H9 (cell line): ENCODE measurements at regions not wholly inside any gene's neighbourhood (a gene's known extent, or its start where the extent isn't known, plus 50 kb on each side); places are given as distances from the start of the nearest gene placed in this dataset.

ENCODE experiments used
- DNase-seq: peaks from one replicate; pipeline ENCODE4 v3.0.0-alpha.2; 2017
- H2AFZ ChIP-seq: one replicate; pipeline ENCODE4 v1.6.1; 2013; ENCODE audit warnings: mild to moderate bottlenecking, low read length, control low read depth, moderate library complexity
- H2AK5ac ChIP-seq: 2 replicates; pipeline ENCODE4 v1.6.1; 2013; ENCODE audit warnings: low read length, control low read depth, mixed read lengths; ENCODE audit not compliant: insufficient read length
- H2BK120ac ChIP-seq: one replicate; pipeline ENCODE4 v1.6.1; 2013; ENCODE audit warnings: low read depth, mild to moderate bottlenecking, low read length, control low read depth, inconsistent platforms; ENCODE audit not compliant: poor library complexity, severe bottlenecking
- H2BK12ac ChIP-seq: 2 replicates; pipeline ENCODE4 v1.6.1; 2013; ENCODE audit warnings: low read length, control low read depth, mixed read lengths, low read depth; ENCODE audit not compliant: insufficient read length
- H2BK15ac ChIP-seq: 2 replicates; pipeline ENCODE4 v1.6.1; 2013; ENCODE audit warnings: low read depth, low read length, control low read depth
- H2BK20ac ChIP-seq: one replicate; pipeline ENCODE4 v1.6.1; 2013; ENCODE audit warnings: low read depth, mild to moderate bottlenecking, low read length, control low read depth, inconsistent platforms; ENCODE audit not compliant: poor library complexity, severe bottlenecking
- H2BK5ac ChIP-seq: 2 replicates; pipeline ENCODE4 v1.6.1; 2013; ENCODE audit warnings: low read length, control low read depth, mixed read lengths; ENCODE audit not compliant: insufficient read length
- H3K14ac ChIP-seq: 2 replicates; pipeline ENCODE4 v1.6.1; 2013; ENCODE audit warnings: low read length, control low read depth; ENCODE audit not compliant: insufficient read depth
- H3K18ac ChIP-seq: 2 replicates; pipeline ENCODE4 v1.6.1; 2013; ENCODE audit warnings: low read depth, mild to moderate bottlenecking, mixed read lengths, low read length, control low read depth; ENCODE audit not compliant: insufficient read length
- H3K23ac ChIP-seq: 2 replicates; pipeline ENCODE4 v1.6.1; 2013; ENCODE audit warnings: low read length, control low read depth, mixed read lengths, low read depth; ENCODE audit not compliant: insufficient read length
- H3K23me2 ChIP-seq: 2 replicates; pipeline ENCODE4 v1.6.1; 2013; ENCODE audit warnings: low read depth, mild to moderate bottlenecking, mixed read lengths, low read length, control low read depth; ENCODE audit not compliant: insufficient read length, poor library complexity, severe bottlenecking
- H3K27ac ChIP-seq: 2 replicates; pipeline ENCODE4 v1.5.1; 2013; ENCODE audit warnings: low read length, control low read depth, mixed read lengths, low read depth; ENCODE audit not compliant: insufficient read length
- H3K27me3 ChIP-seq: 2 replicates; pipeline ENCODE4 v1.6.1; 2013; ENCODE audit warnings: low read length, control low read depth, inconsistent platforms; ENCODE audit not compliant: insufficient read depth
- H3K4ac ChIP-seq: 2 replicates; pipeline ENCODE4 v1.6.1; 2013; ENCODE audit warnings: low read depth, mild to moderate bottlenecking, control low read depth, inconsistent platforms, low read length, moderate library complexity
- H3K4me1 ChIP-seq: 2 replicates; pipeline ENCODE4 v1.6.1; 2013; ENCODE audit warnings: low read length, control low read depth, inconsistent platforms; ENCODE audit not compliant: insufficient read depth
- H3K4me2 ChIP-seq: 2 replicates; pipeline ENCODE4 v1.6.1; 2013; ENCODE audit warnings: low read length, control low read depth, mixed read lengths; ENCODE audit not compliant: insufficient read length, insufficient read depth
- H3K56ac ChIP-seq: 2 replicates; pipeline ENCODE4 v1.6.1; 2013; ENCODE audit warnings: low read depth, mild to moderate bottlenecking, mixed read lengths, low read length, control low read depth; ENCODE audit not compliant: insufficient read length
- H3K79me1 ChIP-seq: 2 replicates; pipeline ENCODE4 v1.6.1; 2013; ENCODE audit warnings: low read depth, mild to moderate bottlenecking, moderate library complexity, low read length, control low read depth, inconsistent platforms; ENCODE audit not compliant: insufficient read depth, poor library complexity, severe bottlenecking
- H3K79me2 ChIP-seq: 2 replicates; pipeline ENCODE4 v1.6.1; 2013; ENCODE audit warnings: low read length, control low read depth, inconsistent platforms; ENCODE audit not compliant: insufficient read depth
- H3K9ac ChIP-seq: 2 replicates; pipeline ENCODE4 v1.6.1; 2013; ENCODE audit warnings: low read length, control low read depth, mixed read lengths; ENCODE audit not compliant: insufficient read length; ENCODE audit errors: extremely low read depth
- H3K9me3 ChIP-seq: one replicate; pipeline ENCODE4 v1.6.1; 2013; ENCODE audit warnings: low read depth, low read length, inconsistent platforms; ENCODE audit not compliant: control insufficient read depth
- H3T11ph ChIP-seq: one replicate; pipeline ENCODE4 v1.6.1; 2013; ENCODE audit warnings: mild to moderate bottlenecking, low read length, control low read depth, inconsistent platforms
- H4K20me1 ChIP-seq: one replicate; pipeline ENCODE4 v1.6.1; 2013; ENCODE audit not compliant: control insufficient read depth, insufficient read length, insufficient read depth
- H4K5ac ChIP-seq: 2 replicates; pipeline ENCODE4 v1.6.1; 2013; ENCODE audit warnings: low read depth, mild to moderate bottlenecking, mixed read lengths, low read length, control low read depth; ENCODE audit not compliant: insufficient read length
- H4K8ac ChIP-seq: replicated peaks from 2 replicates; pipeline ENCODE4 v1.6.1; 2013; ENCODE audit warnings: low read length, control low read depth, mixed read lengths, low read depth; ENCODE audit not compliant: insufficient read length
- H4K91ac ChIP-seq: 2 replicates; pipeline ENCODE4 v1.6.1; 2013; ENCODE audit warnings: low read depth, mild to moderate bottlenecking, moderate library complexity, mixed read lengths, low read length, control low read depth; ENCODE audit not compliant: insufficient read length
- H3K27ac Mint-ChIP-seq, 3 experiments: 2 replicates in 2 of 3; 3 replicates in 1 of 3; pipeline ENCODE4 v1.8.0; 2020 to 2021; ENCODE audit warnings: mixed read lengths in 3 of 3, mild to moderate bottlenecking in 1 of 3, moderate library complexity in 1 of 3
- H3K27me3 Mint-ChIP-seq: 2 replicates; pipeline ENCODE4 v1.8.0; 2021; ENCODE audit warnings: low read depth, mild to moderate bottlenecking, moderate library complexity, mixed read lengths
- H3K36me3 Mint-ChIP-seq, 3 experiments: 2 replicates in 2 of 3; 3 replicates in 1 of 3; pipeline ENCODE4 v1.8.0; 2020 to 2021; ENCODE audit warnings: low read depth in 3 of 3, mixed read lengths in 3 of 3; ENCODE audit not compliant: insufficient read depth in 1 of 3
- H3K4me1 Mint-ChIP-seq, 2 experiments: 2 replicates each; pipeline ENCODE4 v1.8.0; 2020; ENCODE audit warnings: mixed read lengths in 2 of 2
- H3K4me3 Mint-ChIP-seq, 2 experiments: 2 replicates in 1 of 2; 3 replicates in 1 of 2; pipeline ENCODE4 v1.8.0; 2020 to 2021; ENCODE audit warnings: mild to moderate bottlenecking in 2 of 2, mixed read lengths in 2 of 2, moderate library complexity in 1 of 2
- H3K9me3 Mint-ChIP-seq, 2 experiments: 2 replicates in 1 of 2; 3 replicates in 1 of 2; pipeline ENCODE4 v1.8.0; 2020; ENCODE audit warnings: mild to moderate bottlenecking in 2 of 2, mixed read lengths in 2 of 2, moderate library complexity in 1 of 2
- WGBS: extraction: QIAGEN DNeasy Blood & Tissue Kit; methylation state at CpG from one replicate; pipeline ENCODE4 v1.1.7; 2013; ENCODE audit warnings: missing lambda C conversion rate, low lambda C conversion rate, mixed read lengths; ENCODE audit not compliant: insufficient read length; ENCODE audit errors: extremely low coverage; 5-methylcytosine and 5-hydroxymethylcytosine counted together
- TF ChIP-seq, protein P1 (sequence below): fragments of 200-600 bp; sonication (generic); conservative IDR thresholded peaks from 3 replicates; pipeline ENCODE4 v1.8.0; 2021; ENCODE audit warnings: antibody characterized with exemption, mild to moderate bottlenecking

DNA sequence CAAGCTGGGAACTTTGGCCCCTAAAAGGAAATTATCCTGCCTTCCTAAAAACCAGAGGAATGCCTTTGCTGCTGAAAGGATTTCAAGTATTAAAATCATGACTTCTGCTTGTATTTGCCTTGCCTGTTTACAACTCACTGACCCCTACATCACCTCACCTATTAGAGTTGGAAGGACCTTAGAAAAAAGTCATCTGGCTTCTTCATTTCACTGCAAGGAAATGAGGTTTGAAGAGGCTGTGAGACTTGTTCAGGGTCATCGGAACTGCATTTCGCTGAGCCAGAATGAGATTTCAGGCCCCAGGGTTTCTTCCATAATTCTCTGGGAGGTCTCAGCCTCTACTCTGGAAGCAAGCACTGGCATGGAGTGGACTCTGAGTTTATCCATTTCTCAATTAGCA is 304.1 kb downstream of the BUD13 start:
- H3K36me3 Mint-ChIP-seq = peaks cover 12 to 18% (median 13%) of the 10 kb centered on the region in 3 experiments
- Histone ChIP-seq H4K91ac (no peak overlapping the region), H3K4me2 (no peak overlapping the region), H2AK5ac (no peak overlapping the region), H2BK5ac (no peak overlapping the region), H3K9me3 (no peaks in the 10 kb centered on the region), H3T11ph (no peak overlapping the region), H4K8ac (no peak overlapping the region), H2BK12ac (no peak overlapping the region), H3K79me1 (no peaks in the 10 kb centered on the region), H3K79me2 (no peaks in the 10 kb centered on the region), H3K14ac (no peak overlapping the region; the same call in 1 of the 2 replicates), H3K4me1 (peaks cover 4% of the 10 kb centered on the region; the same call in 1 of the 2 replicates), H3K23me2 (no peaks in the 10 kb centered on the region), H3K23ac (no peak overlapping the region), H3K9ac (no peak overlapping the region), H3K4ac (no peak overlapping the region), H4K20me1 (no peaks in the 10 kb centered on the region), H2BK120ac (no peak overlapping the region), H2BK20ac (no peak overlapping the region), H3K27me3 (no peaks in the 10 kb centered on the region), H2BK15ac (no peak overlapping the region), H3K56ac (no peak overlapping the region), H3K27ac (no peak overlapping the region), H4K5ac (no peak overlapping the region), H3K18ac (no peak overlapping the region), H2AFZ (no peak overlapping the region)
- peaks cover 16 to 27% of the 10 kb centered on the region in 2 experiments for H3K4me1 Mint-ChIP-seq
- DNase-seq = no peak
- H3K27me3 Mint-ChIP-seq = peaks cover 47% of the 10 kb centered on the region
- peaks cover 13 to 21% of the 10 kb centered on the region in 2 experiments for H3K9me3 Mint-ChIP-seq
- WGBS = no CpG with 5 or more reads among the region's 2 CpGs
- no peak overlapping the region for H3K27ac Mint-ChIP-seq
- TF ChIP-seq, protein P1, sequence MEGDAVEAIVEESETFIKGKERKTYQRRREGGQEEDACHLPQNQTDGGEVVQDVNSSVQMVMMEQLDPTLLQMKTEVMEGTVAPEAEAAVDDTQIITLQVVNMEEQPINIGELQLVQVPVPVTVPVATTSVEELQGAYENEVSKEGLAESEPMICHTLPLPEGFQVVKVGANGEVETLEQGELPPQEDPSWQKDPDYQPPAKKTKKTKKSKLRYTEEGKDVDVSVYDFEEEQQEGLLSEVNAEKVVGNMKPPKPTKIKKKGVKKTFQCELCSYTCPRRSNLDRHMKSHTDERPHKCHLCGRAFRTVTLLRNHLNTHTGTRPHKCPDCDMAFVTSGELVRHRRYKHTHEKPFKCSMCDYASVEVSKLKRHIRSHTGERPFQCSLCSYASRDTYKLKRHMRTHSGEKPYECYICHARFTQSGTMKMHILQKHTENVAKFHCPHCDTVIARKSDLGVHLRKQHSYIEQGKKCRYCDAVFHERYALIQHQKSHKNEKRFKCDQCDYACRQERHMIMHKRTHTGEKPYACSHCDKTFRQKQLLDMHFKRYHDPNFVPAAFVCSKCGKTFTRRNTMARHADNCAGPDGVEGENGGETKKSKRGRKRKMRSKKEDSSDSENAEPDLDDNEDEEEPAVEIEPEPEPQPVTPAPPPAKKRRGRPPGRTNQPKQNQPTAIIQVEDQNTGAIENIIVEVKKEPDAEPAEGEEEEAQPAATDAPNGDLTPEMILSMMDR = no peak
- H3K4me3 Mint-ChIP-seq = no peak overlapping the region
